ENCODE measurements at regions not wholly inside any gene's neighbourhood (a gene's known extent, or its start where the extent isn't known, plus 50 kb on each side); places are given as distances from the start of the nearest gene placed in this dataset.
"Not testable (repeated sequence)": the region's sequence is repeated elsewhere in the genome, so short reads cannot be mapped to it uniquely, and the experiment has no call there.

DNA sequence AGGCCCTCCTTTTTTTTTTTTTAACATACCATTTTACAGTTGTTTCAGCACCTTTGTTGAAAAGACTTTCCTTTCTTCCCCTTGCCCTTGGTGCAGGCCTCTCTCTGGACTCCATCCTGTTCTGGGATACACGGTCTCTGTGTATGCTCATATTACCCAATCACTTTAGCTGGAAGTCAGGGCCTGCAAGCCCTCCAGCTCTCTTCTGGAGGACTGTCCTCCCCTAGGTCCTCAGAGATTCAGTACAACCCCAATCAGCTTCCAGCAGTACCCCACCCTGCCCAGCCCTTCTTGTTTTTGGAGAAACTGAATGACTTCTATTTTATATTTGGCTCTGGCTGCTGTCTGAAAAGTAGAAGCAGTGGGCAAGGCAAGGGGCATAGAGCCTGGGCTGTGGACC, 270.8 kb downstream of the KLF13 start:
- no peak for DNase-seq (ENCODE audit: low read depth)

DNA sequence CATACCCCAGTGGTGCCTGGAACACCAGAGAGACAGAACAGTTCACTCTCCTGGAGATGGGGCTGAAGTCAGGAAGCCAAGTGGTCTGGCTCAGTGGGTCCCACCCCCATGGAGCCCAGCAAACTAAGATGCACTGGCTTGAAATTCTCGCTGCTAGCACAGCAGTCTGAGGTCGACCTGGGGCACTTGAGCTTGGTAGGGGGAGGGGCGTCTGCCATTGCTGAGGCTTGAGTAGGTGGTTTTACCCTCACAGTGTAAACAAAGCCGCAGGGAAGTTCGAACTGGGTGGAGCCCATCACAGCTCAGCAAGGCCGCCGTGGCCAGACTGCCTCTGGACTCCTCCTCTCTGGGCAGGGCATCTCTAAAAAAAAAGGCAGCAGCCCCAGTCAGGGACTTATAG, 272.0 kb downstream of the KLF13 start:
- DNase-seq (ENCODE audit: low read depth): no peak

DNA sequence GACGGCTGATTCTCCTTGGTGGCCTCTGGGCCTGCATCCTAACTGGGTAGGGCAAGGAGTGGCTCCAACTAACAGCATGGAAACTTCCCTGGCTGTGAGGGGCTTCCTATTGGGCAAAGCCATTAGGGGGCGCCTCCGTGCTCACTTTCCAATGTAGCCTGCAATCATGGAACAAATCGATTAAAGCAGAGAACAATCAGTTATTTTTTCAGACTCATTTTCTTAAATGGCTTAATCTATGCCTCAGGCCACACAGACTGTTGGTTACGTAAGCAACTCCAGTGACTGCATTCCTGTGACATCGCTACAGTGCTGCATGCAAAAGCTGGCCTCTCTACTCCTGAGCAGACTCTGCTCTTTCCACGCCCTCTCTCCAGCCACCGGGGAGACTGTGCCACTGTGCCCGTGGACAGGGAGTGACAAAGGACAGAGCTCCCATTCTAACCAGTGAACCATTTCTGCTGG, 278.9 kb downstream of the KLF13 start:
- DNase-seq (ENCODE audit: low read depth): peak; percentile 52

DNA sequence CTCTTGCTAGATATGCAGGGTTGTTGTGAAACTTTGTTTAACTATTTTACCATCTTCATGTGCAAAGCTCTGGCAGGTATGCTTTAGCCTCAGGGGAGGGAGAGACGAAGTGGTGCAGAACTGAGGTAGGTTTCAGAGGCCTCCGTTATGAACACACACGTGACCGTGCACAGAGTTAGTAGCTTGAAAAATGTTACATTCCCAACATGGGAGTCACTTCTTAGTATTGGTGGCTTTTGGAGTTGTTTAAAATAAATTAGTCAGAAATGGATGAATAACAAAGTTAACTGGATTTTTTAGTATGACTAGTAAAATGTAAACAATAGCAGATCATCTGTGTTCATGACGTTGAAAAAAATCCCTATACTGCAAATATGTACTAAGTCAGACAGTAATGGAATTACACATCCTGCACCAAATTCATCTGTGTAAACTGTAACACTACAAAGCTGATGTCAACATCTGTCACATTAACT, 279.6 kb downstream of the KLF13 start:
- DNase-seq (ENCODE audit: low read depth): no peak

DNA sequence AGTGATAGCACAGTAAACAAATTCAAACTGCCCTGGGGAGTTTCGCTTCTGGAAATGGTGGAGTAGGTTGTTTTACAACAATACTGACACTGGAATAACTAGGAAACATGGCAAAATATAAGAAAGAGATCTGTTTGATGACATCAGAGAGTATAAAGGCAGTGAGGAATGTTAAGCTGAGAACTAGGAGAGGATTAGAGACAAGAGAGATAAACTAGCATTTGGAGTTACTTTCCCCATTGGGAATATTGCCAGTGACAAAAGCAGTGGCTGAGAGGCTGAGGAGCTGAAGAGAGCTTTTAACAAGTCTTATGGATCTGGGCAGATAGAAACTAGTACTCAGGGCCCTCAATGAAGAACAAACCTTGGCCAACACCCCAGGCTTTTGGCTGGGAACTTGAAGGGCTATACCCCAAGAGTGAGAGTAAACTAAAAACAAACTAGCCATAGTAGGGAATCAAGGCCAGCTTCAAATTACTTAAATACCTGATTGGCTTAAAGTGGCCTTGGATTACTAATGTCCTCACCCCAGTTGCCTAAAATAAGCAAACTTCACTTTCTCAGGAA, 280.4 kb downstream of the KLF13 start:
- no peak for DNase-seq (ENCODE audit: low read depth)

DNA sequence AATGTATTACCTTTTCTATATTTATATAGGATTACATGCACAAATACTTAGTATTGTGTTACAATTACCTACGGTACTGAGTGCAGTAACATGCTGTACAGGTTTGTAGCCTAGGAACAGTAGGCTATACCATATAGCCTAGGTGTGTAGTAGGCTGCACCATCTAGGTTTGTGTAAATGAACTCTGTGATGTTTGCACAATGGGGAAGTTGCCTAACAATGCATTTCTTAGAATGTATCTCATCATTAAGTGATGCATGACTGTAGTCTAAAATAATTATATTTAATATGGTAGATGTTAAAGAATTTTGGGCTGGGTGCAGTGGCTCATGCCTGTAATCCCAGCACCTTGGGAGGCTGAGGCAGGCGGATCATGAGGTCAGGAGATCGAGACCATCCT, 281.0 kb downstream of the KLF13 start:
- DNase-seq (ENCODE audit: low read depth): no peak

DNA sequence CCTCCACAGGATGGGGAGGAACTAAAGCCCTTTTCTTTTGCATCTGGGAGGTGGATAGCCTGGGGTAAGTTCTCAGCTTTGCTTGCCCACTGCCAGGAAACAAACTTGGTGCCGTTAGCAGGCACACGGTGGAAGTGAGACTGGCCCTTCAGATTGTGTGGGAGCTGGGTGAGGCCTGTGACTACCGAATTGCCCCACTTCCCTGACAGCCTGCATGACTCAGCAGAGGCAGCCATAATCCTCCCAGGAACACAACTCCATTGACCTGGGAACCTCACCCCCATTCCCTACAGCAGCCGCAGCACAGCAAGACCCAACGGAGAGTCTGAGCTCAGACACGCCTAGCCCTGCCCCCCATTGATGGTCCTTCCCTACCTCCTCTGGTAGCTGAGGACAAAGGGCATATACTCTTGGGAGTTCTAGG, 282.6 kb downstream of the KLF13 start:
- DNase-seq (ENCODE audit: low read depth): peak; percentile 21

DNA sequence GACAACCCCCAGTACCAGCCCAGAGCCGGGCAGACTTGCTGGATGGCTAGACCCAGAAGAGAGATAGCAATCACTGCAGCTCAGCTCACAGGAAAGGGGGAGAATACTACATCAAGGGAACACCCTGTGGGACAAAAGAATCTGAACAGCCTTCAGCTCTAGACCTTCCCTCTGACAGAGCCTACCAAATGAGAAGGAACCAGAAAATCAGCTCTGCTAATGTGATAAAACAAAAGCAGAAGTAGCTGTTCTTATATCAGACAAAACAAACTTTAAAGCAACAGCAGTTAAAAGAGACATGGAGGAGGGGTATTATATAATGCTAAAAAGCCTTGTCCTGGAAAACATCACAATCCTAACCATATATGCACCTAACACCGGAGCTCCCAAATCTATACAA, 283.3 kb downstream of the KLF13 start:
- DNase-seq (ENCODE audit: low read depth): no peak

DNA sequence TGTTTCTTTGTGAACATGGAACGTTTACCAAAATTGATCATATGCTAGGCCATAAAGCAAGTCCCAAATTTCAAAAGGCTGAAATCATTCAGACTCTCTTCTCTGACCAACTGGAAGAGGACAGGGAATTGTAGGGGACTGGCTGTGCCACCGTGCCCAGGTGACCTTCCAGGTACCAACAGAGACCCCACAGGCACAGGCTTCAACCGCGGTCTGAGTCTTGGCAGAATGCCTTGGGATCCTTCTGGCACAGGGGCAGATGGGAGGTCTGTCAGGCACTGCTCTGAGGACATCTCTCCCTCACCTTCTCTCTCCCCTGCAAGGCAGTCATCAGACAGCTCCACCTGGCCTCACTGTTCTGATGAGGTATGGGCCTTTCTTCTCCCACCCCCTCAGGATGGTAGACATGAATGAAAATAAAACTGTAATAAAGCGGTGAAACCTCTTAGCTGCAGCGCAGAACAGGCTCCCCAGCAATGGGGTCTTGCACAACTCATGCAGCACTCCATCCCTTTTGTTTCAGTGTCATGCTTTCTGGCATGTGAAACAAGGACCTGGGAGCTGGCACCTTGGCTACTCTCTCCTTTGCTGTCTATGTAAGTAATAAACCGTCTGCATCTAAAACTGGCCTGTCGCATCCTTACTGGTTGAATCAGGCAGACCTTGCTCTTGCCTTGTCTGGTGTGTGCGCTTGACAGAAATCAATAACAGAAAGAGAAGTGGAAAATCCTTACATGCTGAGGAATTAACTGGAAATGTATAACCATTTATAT, 289.2 kb downstream of the KLF13 start:
- DNase-seq (ENCODE audit: low read depth): no peak

DNA sequence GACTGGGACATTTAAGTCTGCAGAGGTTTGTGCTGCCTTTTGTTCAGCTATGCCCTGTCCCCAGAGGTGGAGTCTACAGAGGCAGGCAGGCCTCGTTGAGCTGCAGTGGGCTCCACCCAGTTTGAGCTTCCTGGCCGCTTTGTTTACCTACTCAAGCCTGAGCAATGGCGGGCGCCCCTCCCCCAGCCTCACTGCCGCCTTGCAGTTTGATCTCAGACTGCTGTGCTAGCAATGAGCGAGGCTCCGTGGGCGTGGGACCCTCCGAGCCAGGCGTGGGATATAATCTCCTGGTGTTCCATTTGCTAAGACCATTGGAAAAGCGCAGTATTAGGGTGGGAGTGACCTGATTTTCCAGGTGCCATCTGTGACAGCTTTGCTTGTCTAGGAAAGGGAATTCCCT, 296.7 kb downstream of the KLF13 start:
- DNase-seq (ENCODE audit: low read depth): not testable (repeated sequence)

DNA sequence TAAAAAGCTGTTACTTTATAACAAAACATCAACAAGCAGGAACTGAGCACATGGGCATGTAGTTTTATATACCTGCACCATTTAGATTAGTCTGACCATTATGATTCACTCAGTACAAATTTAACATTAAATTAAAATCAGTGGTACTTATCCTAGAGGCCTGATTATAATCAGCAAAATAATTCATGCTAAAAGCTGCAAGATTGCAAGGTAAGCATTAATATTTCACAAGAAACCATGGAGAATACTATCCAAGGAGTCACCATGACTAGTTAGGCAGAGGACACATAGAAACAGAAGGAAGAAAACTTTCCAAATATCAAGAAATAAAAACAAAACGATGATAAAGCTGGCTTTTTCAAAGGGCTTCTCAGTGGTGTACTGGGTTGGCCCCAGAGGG, 297.5 kb downstream of the KLF13 start:
- not testable (repeated sequence) for DNase-seq (ENCODE audit: low read depth)

DNA sequence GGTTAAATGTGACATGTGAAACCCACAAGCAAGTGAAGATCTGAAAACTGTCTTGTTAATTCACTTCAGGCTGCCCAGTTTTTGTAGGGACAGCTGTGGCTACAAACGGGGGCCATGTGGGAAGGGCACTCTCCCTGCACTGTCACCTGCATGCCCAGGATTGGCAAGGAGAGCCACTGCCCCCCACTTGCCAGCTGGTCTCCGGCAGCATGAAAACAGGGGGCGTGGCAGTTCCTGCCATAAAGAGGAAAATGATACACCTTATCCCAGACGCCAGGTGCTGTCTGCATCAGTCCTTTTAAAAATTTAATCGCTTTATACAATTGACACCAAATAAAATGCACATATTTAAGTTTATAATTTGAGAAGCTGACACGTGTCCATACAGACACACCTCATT, 309.1 kb downstream of the KLF13 start:
- not testable (repeated sequence) for DNase-seq (ENCODE audit: low read depth)

DNA sequence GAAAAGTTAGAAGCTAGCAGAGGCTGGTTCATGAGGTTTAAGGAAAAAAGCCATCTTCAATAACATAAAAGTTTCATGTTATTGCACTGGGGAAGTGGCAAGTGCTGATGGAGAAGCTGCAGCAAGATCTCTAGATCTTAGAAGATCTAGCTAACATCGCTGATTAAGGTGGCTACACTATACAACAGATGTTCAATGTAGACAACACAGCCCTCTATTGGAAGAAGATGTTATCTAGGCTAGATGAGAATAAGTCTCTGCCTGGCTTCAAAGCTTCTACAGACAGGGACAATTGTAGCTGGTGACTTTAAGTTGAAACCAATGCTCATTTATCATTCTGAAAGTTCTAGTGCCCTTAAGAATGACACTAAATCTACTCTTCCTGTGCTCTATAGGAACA, 310.3 kb downstream of the KLF13 start:
- not testable (repeated sequence) for DNase-seq (ENCODE audit: low read depth)

DNA sequence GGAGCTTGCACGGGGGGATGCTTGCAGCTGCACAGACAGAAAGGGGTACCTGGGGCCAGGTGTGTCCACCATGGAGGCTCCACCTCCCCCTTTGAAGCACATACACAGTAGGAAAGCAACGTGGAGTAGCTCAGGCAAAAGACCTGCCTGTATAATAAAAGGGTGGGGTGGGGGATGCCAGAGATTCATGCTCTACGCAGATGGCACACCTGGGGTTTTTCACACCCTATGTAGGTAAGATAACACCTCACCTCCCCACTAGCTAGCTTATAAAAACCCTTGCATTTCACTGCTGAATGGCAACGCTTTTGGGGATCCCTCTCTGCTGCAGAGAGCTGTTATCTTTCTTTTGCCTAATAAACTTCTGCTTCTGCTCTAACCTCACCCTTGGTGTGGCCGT, 317.3 kb downstream of the KLF13 start:
- DNase-seq (ENCODE audit: low read depth): not testable (repeated sequence)

DNA sequence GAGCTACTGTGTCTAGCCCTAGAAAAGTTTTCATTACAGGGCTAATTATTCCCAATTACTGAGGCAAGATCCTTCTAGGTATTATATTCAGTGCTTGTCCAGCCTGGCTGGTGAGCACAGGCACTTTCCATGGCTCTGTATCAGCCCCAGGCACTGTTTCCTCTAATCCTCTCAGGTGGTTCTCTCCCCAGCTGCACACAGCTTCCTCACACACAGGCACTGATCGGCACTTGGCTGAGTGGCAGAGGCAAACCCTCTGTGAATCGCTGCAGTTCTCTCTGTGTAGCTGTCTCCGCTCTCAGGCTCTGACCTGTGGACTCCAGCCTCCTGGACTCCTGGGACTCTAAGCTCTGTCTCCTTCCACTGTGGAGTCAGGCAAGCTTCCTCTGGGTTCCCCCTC, 318.1 kb downstream of the KLF13 start:
- not testable (repeated sequence) for DNase-seq (ENCODE audit: low read depth)

DNA sequence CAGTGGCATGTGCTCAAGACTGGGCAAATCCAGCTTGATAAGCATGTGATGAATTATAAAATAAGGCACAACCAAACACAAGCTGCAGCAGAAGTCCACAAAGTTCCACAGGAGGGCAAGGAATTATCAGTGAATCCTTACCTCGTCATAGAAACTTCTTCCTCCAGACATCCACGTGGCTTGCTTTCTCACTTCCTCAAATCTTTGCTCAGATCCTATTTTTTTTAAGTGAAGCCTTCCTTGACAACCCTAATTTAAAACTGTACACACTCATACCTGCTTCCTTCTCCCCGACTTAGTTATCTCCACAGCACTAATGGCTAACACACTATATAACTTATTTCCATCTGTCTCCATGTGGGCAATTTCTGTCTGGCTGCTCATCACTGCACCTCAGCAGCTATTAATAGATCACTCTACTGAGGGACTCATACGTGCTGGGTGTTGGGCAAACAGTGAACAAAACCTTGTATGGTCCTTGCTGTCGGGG, 320.7 kb downstream of the KLF13 start:
- not testable (repeated sequence) for DNase-seq (ENCODE audit: low read depth)

DNA sequence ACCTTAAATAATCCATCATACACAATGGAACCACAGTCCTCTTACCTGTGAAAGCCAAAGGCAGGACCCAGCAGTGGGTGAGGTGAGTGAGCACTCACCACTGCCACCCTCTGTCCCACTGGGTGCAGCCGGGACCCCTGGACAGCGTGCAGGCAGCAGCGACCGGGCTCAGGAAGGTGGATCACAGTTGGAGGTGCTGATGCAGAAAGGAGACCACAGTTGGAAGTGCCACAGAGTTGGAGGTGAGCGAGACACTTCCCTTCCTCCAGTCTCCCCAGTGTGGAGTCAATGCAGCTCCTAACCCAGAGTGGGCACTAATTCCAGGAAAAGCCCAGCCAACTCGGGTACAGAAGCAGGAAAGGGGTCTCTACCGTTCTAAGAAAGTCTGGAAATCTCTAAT, 323.0 kb downstream of the KLF13 start:
- not testable (repeated sequence) for DNase-seq (ENCODE audit: low read depth)

DNA sequence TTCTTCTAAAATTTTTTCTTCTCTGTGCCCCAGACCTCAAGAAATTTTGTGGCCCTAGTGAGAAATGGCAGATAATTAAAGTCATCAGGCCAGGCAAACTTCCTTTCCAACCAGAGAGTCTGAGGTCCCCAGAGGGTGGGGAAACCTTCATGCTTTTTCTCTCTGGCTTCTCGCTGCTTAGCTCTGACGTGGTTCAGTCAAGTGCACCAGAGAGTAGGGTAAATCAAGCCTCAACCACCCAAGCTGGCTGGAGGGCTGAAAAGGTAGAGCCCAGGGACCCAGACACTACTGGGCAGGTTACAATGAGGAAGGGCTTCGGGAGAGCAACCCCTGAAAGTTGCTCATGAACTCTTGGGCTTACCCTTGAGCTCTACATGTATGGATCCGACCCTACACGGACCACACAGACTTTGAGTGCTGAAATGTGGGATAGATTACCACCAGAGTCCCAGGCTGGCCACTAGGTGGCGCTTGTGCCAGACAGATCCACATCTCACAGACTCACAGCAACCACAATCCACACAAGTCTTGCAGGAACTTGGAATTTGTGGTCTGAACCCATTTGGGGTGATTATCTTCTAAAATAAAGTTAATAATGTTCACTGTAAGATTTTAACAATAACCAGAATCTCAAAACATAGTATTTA, 323.5 kb downstream of the KLF13 start:
- DNase-seq (ENCODE audit: low read depth): not testable (repeated sequence)

DNA sequence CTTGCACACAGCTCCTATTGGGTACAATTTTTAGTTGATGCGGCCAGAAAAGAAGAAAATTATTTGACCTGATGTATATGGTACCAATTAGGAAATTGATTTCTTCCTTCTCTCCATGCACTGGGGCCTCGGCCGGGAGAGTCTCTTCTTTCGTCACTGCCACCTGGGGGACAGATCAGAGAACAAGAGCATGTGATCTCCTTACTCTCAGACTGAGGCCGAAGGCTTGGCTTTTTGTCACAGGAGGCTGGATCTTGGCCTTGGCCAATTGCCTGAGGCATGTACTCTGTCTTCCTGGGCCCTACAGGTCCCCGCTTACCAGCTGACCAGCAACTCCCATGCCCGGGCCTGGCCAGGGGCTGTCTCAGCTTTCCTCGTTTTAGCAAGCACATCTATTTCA, 330.3 kb downstream of the KLF13 start:
- not testable (repeated sequence) for DNase-seq (ENCODE audit: low read depth)

DNA sequence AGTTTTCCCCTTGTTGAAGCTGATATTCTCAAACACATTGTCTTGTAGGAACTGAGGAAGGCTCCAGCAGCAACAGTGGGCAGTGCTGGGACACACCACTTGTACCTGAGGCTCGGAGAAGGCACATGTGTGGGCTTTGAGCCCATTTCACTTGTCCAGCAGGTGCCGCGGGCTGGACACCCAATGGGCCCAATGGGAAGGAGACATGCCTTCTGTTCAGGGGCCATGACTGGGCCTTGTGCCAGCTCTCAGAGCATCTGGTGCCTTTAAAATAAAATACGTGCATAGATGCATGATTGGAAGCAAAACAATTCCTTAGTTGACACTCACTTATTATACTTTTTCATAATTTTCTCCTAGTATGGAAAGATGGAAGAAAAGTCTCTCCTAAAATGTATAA, 334.2 kb downstream of the KLF13 start:
- DNase-seq (ENCODE audit: low read depth): no peak

DNA sequence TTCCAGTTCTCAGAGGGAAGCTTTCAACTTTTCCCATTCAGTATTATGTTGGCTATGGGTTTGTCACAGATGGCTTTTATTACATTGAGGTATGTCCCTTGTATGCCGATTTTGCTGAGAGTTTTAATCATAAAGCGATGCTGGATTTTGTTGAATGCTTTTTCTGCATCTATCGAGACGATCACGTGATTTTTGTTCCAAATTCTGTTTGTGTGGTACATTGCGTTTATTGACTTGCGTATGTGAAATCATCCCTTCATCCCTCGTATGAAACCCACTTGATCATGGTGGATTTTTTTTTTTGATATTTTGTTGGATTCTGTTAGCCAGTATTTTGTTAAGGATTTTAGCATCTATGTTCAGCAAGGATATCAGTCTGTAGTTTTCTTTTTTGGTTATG, 339.1 kb downstream of the KLF13 start:
- not testable (repeated sequence) for DNase-seq (ENCODE audit: low read depth)

DNA sequence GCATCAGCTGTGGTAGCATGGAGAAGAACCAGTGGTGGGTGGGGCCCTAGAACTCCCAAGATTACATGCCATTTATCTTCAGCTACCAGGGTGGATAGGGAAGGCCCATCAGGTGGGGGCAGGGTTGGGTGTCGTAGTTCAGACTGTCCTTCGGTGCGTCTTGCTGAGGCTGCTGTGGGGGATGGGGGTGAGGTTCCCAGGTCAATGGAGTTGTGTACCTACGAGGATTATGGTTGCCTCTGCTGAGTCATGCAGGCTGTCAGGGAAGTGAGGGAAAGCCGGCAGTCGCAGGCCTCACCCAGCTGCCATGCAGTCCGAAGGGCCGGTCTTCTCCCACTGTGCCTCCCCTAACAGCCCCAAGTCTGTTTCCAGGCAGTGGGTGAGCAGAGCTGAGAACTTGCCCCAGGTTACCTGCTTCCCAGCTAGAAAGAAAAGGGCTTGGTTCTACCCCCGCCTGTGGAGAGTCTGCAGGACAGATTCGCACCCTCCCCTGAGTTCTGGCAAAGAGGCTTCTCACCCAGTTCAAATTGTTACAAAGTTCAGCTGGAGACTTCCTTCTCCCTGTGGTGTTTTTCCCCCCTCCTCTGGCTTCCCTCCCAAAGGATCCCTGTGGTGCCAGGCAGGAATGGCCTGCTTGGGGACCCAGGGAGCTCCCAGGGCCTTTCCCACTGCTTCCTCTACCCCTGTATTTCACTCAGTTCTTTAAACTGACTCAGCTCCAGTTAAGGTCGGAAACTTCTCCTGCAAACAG, 342.7 kb downstream of the KLF13 start:
- DNase-seq (ENCODE audit: low read depth): not testable (repeated sequence)

Measured in RPMI7951 (cell line).